ENCODE measurements at regions not wholly inside any gene's neighbourhood (a gene's known extent, or its start where the extent isn't known, plus 50 kb on each side); places are given as distances from the start of the nearest gene placed in this dataset.

GRCh38 chr7:18444826-18445225 lies 50.7 kb upstream of the HDAC9 start:
- TF ChIP-seq CTCF (IDR thresholded peaks at IDR 0.05 in 4 of 5, conservative IDR thresholded peaks at IDR 0.05 in 1 of 5) (no peak), POLR2A (IDR thresholded peaks at IDR 0.05) (no peak)

All from gastrocnemius medialis (tissue), 4 donors.